ES-I3 (cell line): ENCODE measurements at regions not wholly inside any gene's neighbourhood (a gene's known extent, or its start where the extent isn't known, plus 50 kb on each side); places are given as distances from the start of the nearest gene placed in this dataset.
"Not testable (repeated sequence)": the region's sequence is repeated elsewhere in the genome, so short reads cannot be mapped to it uniquely, and the experiment has no call there.

Experiments used
- H3K36me3 ChIP-seq: 2 replicates; pipeline ENCODE4 v1.6.1; 2013; ENCODE audit warnings: mild to moderate bottlenecking, low read length, control low read depth, moderate library complexity; ENCODE audit not compliant: insufficient read depth
- H3K4me1 ChIP-seq: 2 replicates; pipeline ENCODE4 v1.6.1; 2013; ENCODE audit warnings: mild to moderate bottlenecking, control low read depth, low read length; ENCODE audit not compliant: insufficient read depth
- H3K9ac ChIP-seq: 2 replicates; pipeline ENCODE4 v1.6.1; 2013; ENCODE audit warnings: low read depth, mild to moderate bottlenecking, low read length, moderate library complexity
- H3K9me3 ChIP-seq: 2 replicates; pipeline ENCODE4 v1.6.1; 2013; ENCODE audit warnings: mild to moderate bottlenecking, low read length, moderate library complexity; ENCODE audit not compliant: control insufficient read depth, insufficient read depth

DNA sequence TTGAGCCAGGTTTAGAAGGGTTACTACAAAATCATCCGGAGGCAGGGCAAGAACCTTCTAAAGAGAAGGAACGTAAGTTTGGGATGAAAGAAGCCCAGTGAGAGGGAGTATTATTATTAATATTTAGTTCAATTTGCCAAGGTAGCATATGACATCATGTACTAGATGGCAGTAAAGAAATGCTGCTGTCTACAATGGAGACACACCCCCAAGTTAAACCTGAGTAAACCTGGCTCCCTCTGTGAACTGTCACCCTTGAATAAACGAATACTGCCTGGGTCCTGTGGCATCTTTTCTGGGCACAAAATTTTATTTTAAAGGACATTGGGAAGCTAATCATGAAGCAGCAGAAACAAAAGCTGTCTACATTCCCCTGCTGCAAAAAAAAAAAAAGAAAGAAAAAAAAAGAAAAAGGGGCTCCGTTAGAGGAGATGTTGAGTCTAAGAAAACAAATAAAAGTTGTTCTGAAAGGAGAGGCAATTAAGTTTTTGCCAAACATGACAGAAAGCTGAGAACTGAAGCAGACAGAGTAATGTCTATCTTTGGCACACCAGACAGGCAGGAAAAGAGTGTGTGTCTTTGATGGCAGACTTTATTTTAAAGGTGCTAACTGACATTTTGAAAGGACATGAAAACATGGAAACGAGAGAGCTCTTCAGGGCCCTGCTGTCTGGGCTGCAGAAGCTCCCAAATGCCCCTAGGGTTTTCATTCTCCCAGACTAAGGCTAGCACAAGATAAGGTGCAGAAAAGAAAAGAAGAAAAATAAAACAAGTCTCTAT lies 557.7 kb upstream of the CHAC2 start:
- H3K9ac ChIP-seq, result no peak overlapping the region

DNA sequence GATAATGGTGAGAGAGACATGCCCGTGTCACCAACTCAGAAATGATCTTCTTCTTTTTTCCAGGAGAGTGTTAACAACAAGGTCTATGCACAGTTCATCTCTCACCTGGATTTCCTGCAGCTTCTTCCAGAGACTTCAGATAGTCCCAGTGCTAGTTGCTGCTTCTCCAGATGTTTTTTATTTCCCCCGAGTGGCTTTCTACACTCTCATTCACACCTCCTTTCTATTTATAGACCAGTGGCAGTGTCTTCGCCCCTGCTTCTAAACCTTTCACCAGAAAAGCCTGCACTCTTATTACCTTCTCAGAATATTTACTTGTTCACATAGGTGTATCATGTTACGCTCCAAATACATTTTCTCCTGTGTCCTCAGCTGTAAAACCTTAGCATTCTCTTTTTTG lies 558.8 kb upstream of the CHAC2 start:
- Histone ChIP-seq H3K4me1 (no peaks in the 10 kb centered on the region), H3K9ac (no peak overlapping the region), H3K9me3 (no peaks in the 10 kb centered on the region; the same call in 1 of the 2 replicates), H3K36me3 (no peaks in the 10 kb centered on the region)

More for the DNA sequence above, 557.7 kb upstream of the CHAC2 start:
- Histone ChIP-seq H3K4me1 (no peaks in the 10 kb centered on the region), H3K9me3 (no peaks in the 10 kb centered on the region; the same call in 1 of the 2 replicates), H3K36me3 (no peaks in the 10 kb centered on the region)

DNA sequence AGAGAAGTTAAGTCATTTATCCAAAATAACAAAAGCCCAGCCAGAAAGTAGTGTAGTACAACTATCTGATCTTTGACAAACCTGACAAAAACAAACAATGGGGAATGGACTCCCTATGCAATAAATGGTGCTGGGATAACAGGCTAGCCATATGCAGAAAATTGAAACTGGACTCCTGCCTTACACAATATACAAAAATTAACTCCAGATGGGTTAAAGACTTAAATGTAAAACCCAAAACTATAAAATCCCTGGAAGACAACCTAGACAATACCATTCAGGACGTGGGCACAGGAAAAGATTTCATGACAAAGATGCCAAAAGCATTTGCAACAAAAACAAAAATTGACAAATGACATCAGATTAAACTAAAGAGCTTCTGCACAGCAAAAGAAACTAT lies 561.4 kb upstream of the CHAC2 start:
- H3K9me3 ChIP-seq, H3K36me3 ChIP-seq, H3K4me1 ChIP-seq, H3K9ac ChIP-seq: not testable (repeated sequence)

DNA sequence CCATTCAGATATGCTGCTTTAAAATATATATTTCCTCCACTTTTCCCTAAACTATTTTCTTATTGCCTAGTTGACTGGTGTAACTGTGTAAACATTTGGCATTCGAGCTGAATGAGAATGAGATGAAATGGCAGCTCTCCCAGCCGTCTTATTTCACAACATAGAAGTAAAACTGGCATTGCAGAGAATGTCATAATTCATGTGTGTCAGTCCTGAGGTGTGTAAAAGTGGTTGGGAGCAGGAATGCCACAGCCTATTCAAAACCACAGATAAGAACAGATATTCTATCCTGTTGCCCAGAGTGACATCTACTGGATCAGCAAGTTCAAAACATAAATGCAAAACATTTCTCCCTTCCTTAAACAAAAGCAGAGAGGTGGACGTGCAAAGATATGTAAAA lies 565.5 kb upstream of the CHAC2 start:
- Histone ChIP-seq H3K36me3 (no peaks in the 10 kb centered on the region), H3K4me1 (no peaks in the 10 kb centered on the region)

DNA sequence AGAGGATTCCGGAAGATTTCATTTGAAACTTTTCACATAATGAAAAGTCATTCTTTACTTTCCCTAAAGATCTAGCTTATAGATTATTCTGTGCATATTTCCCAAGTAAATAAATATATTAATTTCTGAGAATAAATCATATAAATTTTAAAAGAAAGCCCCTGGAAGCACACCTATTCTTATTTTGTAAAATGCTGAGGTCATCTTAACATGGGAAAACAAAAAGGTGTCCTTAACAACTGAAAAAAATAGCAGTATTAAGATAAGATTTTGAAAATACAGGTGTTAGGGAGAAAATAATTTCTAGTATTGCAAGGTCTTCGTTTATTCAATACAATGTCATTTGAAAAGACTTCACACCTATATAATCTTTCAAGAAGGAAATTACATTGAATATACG lies 567.5 kb upstream of the CHAC2 start:
- no peaks in the 10 kb centered on the region for H3K9me3 ChIP-seq
- H3K4me1 ChIP-seq, result no peaks in the 10 kb centered on the region
- no peaks in the 10 kb centered on the region for H3K36me3 ChIP-seq
- H3K9ac ChIP-seq, result no peak overlapping the region

More for the DNA sequence above, 565.5 kb upstream of the CHAC2 start:
- no peak overlapping the region for H3K9ac ChIP-seq
- no peaks in the 10 kb centered on the region for H3K9me3 ChIP-seq

DNA sequence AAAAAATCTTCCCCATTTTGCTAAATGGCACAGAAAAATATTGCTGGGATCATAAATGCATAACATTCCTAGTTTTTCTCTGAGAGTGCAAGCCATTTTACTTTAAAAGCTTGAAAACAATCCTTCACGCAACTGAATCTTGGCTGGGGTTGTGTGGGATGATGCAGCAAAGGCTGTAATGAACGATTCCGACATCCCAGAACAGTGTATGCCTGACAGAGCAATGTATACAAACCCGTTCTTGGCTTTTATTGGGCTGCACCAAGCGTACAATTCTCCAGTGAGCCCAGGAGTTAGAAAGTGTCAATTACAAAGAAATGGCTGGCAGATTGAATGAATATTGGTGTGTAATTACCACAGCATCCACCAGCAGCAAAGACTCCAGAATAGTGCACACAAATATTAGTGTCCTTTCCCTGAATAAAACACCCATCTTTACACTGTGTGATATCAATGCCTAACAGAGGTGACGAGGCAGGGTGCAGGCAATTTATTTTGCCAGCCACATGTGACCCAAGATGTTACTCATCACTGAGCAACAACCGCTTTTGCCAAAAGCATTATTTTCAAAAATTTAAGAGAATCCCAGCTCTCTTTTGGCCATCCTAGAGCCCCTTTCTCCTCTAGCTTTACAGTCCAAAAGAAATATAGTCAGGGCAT lies 578.6 kb upstream of the CHAC2 start:
- H3K36me3 ChIP-seq, result no peaks in the 10 kb centered on the region
- H3K9ac ChIP-seq, result no peak overlapping the region
- H3K9me3 ChIP-seq, result no peaks in the 10 kb centered on the region
- no peaks in the 10 kb centered on the region for H3K4me1 ChIP-seq

DNA sequence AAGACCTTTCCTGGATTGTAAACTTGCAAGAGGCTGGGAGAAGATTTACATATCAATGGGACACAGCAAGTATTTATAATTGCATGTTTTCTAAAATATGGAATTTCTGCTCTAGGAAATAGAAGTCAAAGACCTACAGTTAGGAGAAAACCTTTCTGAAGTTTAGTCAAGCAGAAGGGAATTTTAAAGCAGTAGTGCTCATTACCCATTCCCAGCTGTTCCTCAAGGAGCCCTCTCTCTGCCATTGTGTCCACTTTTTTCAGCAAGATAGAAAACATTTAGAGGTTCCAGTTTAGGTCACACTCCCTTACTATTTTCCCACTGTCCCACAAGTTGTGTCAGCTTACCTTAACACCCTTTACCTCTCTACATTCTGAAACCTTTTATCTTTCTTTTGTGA lies 584.0 kb upstream of the CHAC2 start:
- no peaks in the 10 kb centered on the region for H3K9me3 ChIP-seq
- no peaks in the 10 kb centered on the region for H3K36me3 ChIP-seq
- H3K9ac ChIP-seq, result no peak overlapping the region
- H3K4me1 ChIP-seq, result peaks cover 13% of the 10 kb centered on the region

DNA sequence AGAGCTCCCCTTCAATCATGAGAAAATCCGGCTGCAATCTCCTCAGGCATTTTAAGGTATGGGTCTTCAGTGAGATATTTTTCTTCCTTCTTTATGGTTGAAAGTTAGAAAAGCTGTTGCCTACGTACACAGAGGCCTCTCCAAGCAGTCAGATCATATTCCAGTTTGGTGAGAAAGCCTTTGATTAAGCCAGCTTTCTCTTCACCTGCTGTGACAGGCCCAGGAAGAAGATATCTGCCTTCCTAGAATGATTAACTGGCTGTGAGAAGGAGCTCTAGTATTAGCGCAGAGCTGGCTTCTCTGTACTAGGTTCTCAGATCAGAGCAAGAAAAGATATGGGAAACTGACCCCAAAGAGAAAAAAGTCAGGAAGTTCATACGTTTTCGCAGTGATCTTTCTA lies 585.0 kb upstream of the CHAC2 start:
- no peaks in the 10 kb centered on the region for H3K36me3 ChIP-seq
- H3K9ac ChIP-seq, result no peak overlapping the region
- no peaks in the 10 kb centered on the region for H3K9me3 ChIP-seq
- H3K4me1 ChIP-seq, result peaks cover 13% of the 10 kb centered on the region

DNA sequence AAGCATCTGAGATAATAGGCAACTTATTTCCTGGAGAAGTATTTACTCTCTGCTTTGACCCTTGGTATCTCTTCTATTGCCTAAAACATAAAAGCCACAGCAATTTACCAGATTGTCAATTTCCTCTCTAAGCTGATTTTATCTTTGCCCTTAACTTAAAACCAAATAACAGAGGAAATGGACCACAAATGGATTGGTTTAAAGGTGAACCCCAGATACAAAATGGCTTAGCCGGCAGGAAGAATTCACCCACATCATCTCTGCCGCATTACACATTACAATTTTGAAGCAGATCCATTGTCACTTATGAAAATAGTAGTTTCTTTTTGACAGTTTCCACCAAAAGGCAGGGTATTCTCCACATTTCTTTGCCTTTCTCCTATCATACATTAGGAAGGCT lies 585.8 kb upstream of the CHAC2 start:
- no peaks in the 10 kb centered on the region for H3K36me3 ChIP-seq
- H3K9ac ChIP-seq, result no peak overlapping the region
- H3K9me3 ChIP-seq, result no peaks in the 10 kb centered on the region
- H3K4me1 ChIP-seq, result peaks cover 13% of the 10 kb centered on the region

DNA sequence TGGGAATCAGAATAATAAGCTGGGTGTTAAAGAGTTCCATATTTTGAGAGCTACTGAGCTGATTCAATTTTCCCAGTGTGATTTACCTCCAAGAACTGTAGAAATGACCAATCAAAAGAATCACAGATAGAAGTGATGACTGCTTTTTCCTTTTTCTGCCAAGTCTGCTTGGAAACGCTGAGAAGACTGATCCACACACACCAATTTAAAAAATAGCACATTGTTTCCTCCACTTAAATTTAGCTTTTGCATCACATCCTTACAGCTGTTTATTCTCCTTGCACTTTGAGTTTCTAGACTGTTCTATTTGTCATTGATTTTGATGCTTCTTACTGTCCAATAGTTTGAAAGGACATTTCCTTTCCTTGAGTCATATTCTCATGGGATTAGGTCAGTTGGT lies 590.3 kb upstream of the CHAC2 start:
- no peaks in the 10 kb centered on the region for H3K9me3 ChIP-seq
- H3K9ac ChIP-seq, result no peak overlapping the region
- H3K4me1 ChIP-seq, result no peaks in the 10 kb centered on the region
- no peaks in the 10 kb centered on the region for H3K36me3 ChIP-seq

DNA sequence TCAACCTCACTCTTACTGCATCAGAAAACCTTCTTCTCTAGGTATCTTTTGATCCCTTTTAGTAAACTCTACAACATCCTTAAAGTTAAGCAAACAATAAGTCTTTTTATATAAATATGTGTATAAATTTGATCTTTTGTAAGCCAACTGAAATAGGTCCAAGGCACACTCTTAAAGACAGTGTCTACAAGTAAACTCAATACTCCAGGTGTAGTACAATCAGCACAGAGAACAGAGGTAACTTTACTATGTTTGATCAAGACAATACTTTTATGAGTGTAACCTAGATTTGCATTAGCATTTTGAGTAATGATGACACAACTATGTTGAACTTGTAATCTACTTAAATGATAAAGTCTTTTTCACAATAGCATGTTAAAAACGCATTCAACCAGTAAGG lies 593.1 kb upstream of the CHAC2 start:
- Histone ChIP-seq H3K9ac (no peak overlapping the region), H3K4me1 (no peaks in the 10 kb centered on the region), H3K36me3 (no peaks in the 10 kb centered on the region), H3K9me3 (no peaks in the 10 kb centered on the region)

DNA sequence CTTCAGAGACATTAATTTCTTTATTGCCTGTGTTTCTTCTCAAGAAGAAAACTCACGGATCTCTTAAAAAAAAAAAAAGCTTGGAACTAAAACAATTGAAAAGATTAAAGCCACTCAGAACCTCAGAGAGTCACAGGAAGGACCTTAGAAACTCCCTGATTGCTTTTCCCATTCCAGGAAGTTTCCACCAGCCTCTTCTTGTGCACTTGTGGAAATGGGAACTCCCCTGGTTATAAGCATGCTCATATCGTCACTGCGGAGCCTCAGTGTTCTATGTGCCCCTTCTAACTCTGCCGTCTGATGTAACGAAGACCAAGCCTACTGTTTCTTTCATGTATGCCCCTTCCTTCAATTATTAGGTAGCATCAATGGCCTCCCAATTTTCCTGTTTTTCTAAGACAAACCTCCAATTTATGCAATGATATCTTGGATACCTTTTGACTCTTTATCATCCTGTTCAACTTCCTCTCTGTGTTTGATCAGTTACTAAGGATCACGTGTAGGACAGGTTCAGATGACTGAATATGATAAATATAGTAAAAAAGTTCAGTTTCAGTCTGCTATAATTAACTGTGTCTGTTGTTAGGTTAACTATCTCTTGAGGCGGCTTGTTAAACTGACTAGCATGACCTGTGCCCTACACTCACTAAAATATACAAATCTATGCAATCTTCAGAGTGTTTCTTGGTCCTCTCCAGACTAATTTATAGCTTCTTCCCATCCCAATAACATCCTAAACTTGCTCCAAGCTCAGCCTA lies 593.7 kb upstream of the CHAC2 start:
- no peak overlapping the region for H3K9ac ChIP-seq
- no peaks in the 10 kb centered on the region for H3K9me3 ChIP-seq
- H3K4me1 ChIP-seq, result no peaks in the 10 kb centered on the region
- no peaks in the 10 kb centered on the region for H3K36me3 ChIP-seq

DNA sequence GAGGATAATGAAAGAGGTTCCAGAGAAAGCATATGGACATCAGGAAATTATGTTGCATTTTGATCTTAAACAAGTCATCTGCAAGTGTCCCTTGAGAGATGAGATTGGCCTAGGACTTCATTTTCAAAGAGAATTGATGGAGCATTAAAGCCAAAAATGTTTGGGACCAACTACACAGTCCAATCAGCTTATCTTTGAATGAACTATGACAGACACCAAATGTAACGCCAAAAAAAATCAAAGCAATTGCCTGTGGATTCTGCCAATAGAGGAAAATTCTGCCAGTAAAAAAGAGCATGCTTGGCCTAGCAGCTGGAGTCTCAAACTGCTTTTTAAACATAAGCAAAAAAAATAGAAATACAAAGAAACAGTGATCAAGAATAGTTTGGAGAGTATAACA lies 594.5 kb upstream of the CHAC2 start:
- Histone ChIP-seq H3K4me1 (no peaks in the 10 kb centered on the region), H3K36me3 (no peaks in the 10 kb centered on the region), H3K9ac (no peak overlapping the region), H3K9me3 (no peaks in the 10 kb centered on the region)

DNA sequence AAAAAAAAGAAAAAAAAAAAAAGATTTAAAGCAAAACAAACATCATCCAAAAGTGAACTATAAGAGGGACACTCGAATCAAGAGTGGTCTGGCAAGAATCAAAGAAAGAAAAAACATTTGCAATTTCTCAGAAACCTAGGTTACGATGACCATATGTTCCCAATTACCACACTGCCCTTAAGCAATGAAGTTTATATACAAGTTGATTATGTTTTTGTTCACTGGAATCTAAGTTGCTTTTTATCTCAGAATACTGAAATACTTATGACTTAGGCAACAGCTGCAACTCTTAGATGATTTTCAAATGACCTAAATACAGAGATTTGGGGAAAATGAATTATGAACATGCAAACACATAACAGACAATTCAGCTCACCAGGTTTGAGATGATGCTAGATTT lies 597.1 kb upstream of the CHAC2 start:
- Histone ChIP-seq H3K9me3 (no peaks in the 10 kb centered on the region), H3K36me3 (no peaks in the 10 kb centered on the region), H3K9ac (no peak overlapping the region), H3K4me1 (no peaks in the 10 kb centered on the region)

DNA sequence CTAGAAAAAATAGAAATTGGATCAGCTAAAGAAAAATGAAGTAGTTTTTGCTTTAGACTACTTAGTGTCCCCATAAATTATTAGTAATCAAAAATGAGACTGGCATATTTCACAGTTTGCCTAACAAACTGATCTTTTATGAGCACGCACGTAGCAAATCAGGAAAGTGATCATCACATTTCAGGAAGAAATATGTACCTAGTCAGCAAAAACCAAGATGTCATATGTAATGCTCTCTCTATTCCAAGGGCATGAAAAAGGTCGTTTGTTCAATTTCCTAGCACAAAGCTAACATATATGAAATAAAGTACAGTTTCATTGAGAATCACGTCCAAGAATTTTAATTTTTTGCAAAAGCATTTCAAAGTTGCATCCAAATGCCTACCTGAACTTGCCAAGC lies 600.4 kb upstream of the CHAC2 start:
- Histone ChIP-seq H3K36me3 (no peaks in the 10 kb centered on the region), H3K9me3 (no peaks in the 10 kb centered on the region)

More for the DNA sequence above, 600.4 kb upstream of the CHAC2 start:
- Histone ChIP-seq H3K9ac (no peak overlapping the region), H3K4me1 (no peaks in the 10 kb centered on the region)
